ENCODE measurements at regions not wholly inside any gene's neighbourhood (a gene's known extent, or its start where the extent isn't known, plus 50 kb on each side); places are given as distances from the start of the nearest gene placed in this dataset.
"Not testable (repeated sequence)": the region's sequence is repeated elsewhere in the genome, so short reads cannot be mapped to it uniquely, and the experiment has no call there.

GRCh38 chr2:64745562-64745961 is 91.8 kb upstream of the SERTAD2 start:
- DNase-seq, result no peak

GRCh38 chr2:64747690-64748091 is 94.0 kb upstream of the SERTAD2 start:
- not testable (repeated sequence) for DNase-seq

- no peak for DNase-seq
These were observed 94.4 kb upstream of the SERTAD2 start for GRCh38 chr2:64748147-64748546.

GRCh38 chr2:64748561-64748960 is 94.8 kb upstream of the SERTAD2 start:
- DNase-seq, result no peak

- DNase-seq, result no peak
These were observed 95.7 kb upstream of the SERTAD2 start for GRCh38 chr2:64749446-64749845.

- peak in 1 of 2 experiments; percentile 41 for DNase-seq
These were observed 96.5 kb upstream of the SERTAD2 start for GRCh38 chr2:64750001-64750816.

GRCh38 chr2:64750817-64751285 is 97.1 kb upstream of the SERTAD2 start:
- DNase-seq, result peak; percentile 100

GRCh38 chr2:64751286-64752260 is 97.9 kb upstream of the SERTAD2 start:
- peak; percentile 100 for DNase-seq

GRCh38 chr2:64753399-64753798 is 99.7 kb upstream of the SERTAD2 start:
- DNase-seq, result no peak

GRCh38 chr2:64754570-64754969 is 100.9 kb upstream of the SERTAD2 start:
- no peak for DNase-seq

- DNase-seq, result no peak
These were observed 103.4 kb upstream of the SERTAD2 start for GRCh38 chr2:64757126-64757525.

GRCh38 chr2:64760128-64760527 is 106.4 kb upstream of the SERTAD2 start:
- no peak for DNase-seq

GRCh38 chr2:64762301-64762997 is 108.7 kb upstream of the SERTAD2 start:
- DNase-seq, result no peak

- DNase-seq, result no peak
These were observed 109.4 kb upstream of the SERTAD2 start for GRCh38 chr2:64763126-64763525.

GRCh38 chr2:64765160-64765805 is 111.6 kb upstream of the SERTAD2 start:
- no peak for DNase-seq

- DNase-seq, result no peak
These were observed 113.3 kb upstream of the SERTAD2 start for GRCh38 chr2:64766841-64767669.

- peak; percentile 79 to 89 for DNase-seq
These were observed 114.2 kb upstream of the SERTAD2 start for GRCh38 chr2:64767670-64768468.

- DNase-seq, result no peak
These were observed 114.8 kb upstream of the SERTAD2 start for GRCh38 chr2:64768491-64769005.

GRCh38 chr2:64769392-64770044 is 115.8 kb upstream of the SERTAD2 start:
- DNase-seq, result no peak
